Amygdala (tissue), 56 donors: ENCODE measurements at regions not wholly inside any gene's neighbourhood (a gene's known extent, or its start where the extent isn't known, plus 50 kb on each side); places are given as distances from the start of the nearest gene placed in this dataset.

Source experiments
- DNase-seq, 56 donors: peaks; one replicate each; lab custom pipeline; 2025; lab: John Stamatoyannopoulos, UW

DNA sequence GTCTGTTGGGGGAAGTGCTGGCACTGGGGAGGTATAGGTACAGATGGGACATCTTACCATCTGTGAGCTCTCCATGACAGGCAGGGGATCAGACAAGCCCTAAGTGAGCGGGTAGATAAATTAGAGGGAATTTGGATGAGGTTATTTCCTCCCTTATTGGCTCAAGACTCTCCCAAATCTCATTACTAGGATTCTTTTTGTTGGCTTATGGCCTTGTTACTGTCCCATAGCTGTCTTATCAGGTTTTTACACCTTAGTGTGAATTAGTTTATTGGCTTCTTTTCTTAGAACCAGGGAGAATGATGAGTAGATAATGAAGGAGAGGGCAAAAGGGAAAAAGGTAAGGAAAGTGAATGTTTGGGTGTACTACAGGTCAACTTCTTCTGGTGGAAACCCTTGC is 191.1 kb upstream of the PRICKLE1 start:
- DNase-seq: no peak

DNA sequence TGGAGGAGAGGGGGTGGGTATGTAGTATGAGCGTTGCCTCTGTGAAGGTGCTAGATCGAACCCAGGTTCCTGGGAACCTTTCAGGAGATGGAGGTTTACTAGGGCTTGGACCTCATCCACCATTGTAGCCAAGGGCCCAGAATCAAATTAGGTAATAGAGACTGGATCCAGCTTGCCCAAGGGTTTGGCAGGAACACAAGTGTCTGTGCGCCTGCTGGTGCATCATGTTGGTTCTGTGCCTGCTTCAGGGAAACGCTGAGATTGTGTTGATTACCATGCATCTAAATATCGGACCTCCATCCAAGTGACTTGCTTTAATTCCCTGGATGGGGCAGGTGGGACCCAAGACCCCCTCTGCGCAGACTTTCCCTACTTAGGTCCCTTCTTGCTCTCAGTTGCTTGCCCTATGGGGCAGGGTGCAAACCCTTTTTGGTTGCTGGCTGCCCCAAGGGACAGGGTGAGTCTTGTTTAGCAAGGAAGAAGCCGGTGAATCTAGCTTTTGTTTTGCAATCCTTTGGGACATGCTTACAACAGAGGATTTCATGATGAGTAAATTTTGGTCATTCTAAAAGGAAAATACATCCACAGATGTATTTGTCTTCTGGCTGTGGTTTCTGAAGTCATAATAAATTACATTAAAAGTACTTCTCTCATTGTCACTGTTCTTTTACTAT is 189.8 kb upstream of the PRICKLE1 start:
- no peak for DNase-seq

GRCh38 chr12:42776396-42776795 is 186.8 kb upstream of the PRICKLE1 start:
- DNase-seq: no peak

DNA sequence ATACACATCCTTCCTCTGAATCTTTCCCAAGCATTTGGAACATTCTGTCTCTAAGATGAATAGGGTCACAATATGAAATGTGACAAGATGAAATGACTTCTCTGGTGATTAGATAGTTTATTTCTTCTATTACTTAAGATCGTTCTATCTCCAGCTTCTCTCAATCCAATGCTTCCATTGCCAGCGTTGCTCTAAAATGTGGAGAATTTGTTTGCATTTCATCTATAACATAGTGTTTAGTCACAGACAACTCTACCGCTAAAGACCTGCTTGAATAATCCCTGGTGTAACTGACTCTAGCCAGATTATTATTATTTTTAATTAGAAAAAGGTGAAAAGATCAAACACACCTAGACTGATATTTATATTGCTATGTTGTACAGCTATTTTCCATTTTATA is 184.7 kb upstream of the PRICKLE1 start:
- DNase-seq: no peak

DNA sequence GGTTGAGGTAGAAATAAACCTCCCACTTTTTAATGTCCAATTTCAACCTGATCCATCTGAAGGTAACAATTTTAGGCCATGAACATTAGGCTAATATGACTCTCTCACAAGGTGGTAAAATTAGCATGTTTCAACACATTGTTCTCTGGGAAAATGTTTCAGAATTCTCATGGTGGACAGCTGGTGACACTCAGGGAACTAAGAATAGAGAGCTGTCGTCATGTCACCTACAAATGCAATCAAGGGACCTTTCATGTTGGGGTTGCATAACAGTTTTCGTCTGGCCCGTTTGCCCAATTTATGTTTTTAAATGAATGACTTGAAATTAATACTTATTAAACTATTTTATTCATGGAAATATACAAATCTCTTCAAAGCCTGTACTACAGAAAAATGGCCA is 180.7 kb upstream of the PRICKLE1 start:
- DNase-seq: no peak

DNA sequence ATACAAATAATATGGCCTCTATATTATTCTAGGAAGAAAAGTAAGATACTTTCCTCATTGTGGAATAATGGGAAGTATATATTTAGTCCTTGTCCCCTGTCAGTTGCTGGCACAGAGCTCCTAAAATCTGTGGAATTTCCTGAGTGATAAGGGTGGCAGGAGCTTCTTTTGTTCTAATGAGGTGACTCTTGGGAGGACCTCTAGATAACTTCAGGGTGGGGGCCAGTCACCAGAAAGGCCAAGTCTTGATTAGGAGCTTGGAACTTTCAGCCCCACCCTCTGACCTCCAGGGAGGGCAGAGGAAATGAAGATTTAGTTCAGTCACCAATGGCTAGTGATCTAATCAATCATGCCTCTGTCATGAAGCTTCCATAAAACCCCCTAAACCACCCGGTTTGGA is 179.9 kb upstream of the PRICKLE1 start:
- DNase-seq: no peak

- no peak for DNase-seq
These were observed 178.5 kb upstream of the PRICKLE1 start for GRCh38 chr12:42767998-42768397.

- no peak for DNase-seq
These were observed 177.9 kb upstream of the PRICKLE1 start for GRCh38 chr12:42767326-42767954.

- DNase-seq: no peak
These were observed 177.2 kb upstream of the PRICKLE1 start for GRCh38 chr12:42766754-42767153.

GRCh38 chr12:42766026-42766425 is 176.5 kb upstream of the PRICKLE1 start:
- DNase-seq: no peak

DNA sequence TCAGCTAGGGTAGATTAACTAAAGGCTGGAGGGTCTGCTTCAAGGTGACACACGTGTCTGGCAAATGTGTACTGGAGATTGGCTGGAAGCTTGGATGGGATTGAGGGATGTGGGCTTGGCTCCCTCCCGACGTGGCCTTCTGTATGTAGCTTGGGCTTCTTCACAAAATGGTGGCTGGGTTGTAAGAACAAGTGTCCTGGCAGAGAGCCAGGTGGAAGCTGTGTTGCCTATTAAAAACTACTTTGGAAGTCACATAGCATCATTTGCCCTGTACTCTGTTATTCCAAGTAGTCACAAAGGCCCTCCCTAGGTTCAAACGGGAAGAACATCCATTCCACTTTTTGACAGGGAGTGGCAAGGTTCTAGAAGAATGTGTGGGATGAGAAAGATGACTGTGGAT is 174.1 kb upstream of the PRICKLE1 start:
- DNase-seq: peak in 7 of 56 donors; percentile 1 to 20 (median 4)

GRCh38 chr12:42762395-42762925 is 172.9 kb upstream of the PRICKLE1 start:
- no peak for DNase-seq

DNA sequence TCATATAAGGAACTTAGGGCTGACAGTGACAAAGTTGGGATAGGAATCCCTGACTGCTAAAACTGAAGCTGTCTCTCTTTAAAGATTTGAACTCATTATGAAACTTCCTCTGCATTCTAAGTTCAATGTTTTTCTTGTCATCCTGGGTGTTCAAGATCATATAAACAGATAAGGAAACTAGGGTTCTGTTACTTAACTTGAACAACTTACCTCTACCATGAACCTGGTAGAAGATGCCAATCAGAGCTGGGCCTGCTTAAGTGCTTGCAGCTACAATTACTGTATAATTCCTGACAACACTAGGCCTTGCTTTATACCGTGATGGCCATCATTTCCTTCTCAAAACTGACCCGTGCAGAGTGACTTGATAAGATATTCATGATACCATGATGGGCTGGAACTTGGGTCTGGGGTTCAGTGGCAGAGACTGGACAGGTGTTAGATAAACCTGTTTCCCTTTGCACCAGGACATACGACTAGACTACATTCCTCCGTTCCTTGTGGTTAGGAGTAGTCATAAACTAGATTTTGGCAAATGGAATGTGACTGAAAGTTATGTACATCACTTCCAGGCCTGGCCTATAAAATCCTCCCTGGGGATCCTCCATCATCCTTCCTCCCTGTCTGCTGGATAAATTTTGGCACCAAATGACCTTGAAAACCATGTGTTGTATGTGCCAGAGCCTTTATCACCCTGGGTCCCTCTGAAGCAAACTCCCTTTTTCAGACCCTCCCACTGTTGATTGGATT is 172.2 kb upstream of the PRICKLE1 start:
- DNase-seq: no peak

DNA sequence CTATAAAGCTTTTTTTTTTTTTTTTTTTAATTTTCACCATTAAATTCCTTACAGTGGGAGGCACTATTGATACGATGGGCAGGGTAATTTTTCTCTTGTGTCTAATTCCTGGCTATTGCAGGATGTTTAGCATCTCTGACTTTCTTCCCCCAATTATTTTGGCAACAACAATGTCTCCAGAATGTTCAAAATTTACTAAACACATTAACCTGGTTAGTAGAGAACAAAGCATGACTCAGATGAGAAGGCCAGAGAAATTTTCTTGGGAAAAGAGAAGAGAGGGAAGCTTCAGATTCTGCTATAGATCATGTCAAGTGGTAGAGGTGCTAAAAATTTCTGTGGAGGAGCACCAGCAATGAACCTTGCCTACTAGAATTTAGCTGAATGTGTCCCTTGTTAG is 171.5 kb upstream of the PRICKLE1 start:
- no peak for DNase-seq

- no peak for DNase-seq
These were observed 171.0 kb upstream of the PRICKLE1 start for GRCh38 chr12:42760550-42760949.

GRCh38 chr12:42759622-42760273 is 170.2 kb upstream of the PRICKLE1 start:
- peak in 4 of 56 donors; percentile 1 to 14 (median 6) for DNase-seq

DNA sequence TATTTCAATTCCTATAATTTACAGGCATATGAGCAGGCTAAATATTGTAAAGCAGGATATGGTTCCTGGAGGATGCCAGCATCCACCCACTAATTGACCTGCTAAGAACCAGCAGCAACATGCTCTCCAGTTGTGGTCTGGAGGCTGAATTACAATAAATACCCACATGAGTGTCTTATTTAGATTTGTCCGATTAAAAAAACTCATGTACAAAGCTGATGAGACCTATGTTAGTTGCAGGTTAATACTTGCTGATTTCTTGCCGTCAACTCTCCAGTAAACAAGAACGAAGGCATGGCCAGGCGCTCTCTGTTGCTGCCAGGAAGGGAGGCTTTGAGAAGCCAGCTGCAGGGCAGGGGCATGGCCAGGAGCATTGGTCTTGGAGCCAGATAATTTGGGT is 169.3 kb upstream of the PRICKLE1 start:
- DNase-seq: no peak

DNA sequence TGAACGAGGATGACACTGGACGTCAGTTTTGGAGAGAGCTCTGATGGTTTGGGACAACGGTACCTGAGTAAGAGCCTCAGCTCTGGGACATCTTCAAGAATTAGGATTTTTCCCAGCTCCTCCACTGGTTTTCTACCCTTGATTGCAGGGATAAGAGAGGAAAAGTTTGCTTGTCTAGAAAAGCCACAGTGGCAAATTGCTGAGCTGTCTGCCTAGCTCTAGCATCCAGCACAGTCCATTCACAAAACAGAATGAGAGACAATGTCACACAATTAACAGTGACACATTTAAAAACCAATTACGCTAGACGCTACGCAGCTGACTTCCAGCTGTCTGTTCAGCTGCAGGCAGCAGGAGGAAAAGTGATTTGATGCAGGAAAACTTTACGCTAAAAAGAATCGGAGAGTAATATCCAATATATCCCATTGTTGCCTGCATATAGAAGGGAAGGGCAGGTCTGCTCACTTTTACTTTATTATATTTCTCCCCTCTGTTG is 168.1 kb upstream of the PRICKLE1 start:
- DNase-seq: no peak

GRCh38 chr12:42756841-42757623 is 167.5 kb upstream of the PRICKLE1 start:
- DNase-seq: no peak

DNA sequence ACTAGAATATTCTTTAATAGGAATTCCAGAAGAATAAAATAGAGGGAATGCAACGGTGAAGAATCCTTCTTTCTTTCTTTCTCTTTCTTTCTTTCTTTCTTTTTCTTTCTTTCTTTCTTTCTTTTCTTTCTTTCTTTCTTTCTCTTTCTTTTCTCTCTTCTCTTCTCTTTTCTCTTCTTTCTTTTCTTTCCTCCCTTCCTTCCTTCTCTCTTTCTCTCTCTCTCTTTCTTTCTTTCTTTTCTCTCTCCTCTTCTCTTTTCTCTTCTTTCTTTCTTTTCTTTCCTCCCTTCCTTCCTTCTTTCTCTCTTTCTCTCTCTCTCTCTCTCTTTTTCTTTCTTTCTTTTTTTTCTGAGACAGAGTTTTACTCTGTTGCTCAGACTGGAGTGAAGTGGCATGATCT is 160.8 kb upstream of the PRICKLE1 start:
- no peak for DNase-seq
